Upper lobe of right lung (tissue), 1 donor: ENCODE measurements at regions not wholly inside any gene's neighbourhood (a gene's known extent, or its start where the extent isn't known, plus 50 kb on each side); places are given as distances from the start of the nearest gene placed in this dataset.

ENCODE experiments used
- ATAC-seq: fragments of 200-7000 bp; cut with Tn5 transposase; one replicate; pipeline ENCODE4 v1.9.1; 2020; ENCODE audit warnings: mild to moderate bottlenecking, moderate library complexity
- DNase-seq: peaks from one replicate; pipeline ENCODE4 v3.0.0-alpha.2; 2020
- H3K27ac ChIP-seq: fragments of 200-600 bp; one replicate; pipeline ENCODE4 v1.8.0; 2022
- H3K27me3 ChIP-seq: fragments of 200-600 bp; one replicate; pipeline ENCODE4 v1.8.0; 2022; ENCODE audit warnings: mild to moderate bottlenecking
- H3K36me3 ChIP-seq: fragments of 200-600 bp; one replicate; pipeline ENCODE4 v1.8.0; 2022
- H3K4me1 ChIP-seq: fragments of 200-600 bp; one replicate; pipeline ENCODE4 v1.8.0; 2022
- H3K4me3 ChIP-seq: fragments of 200-600 bp; one replicate; pipeline ENCODE4 v1.8.0; 2022; ENCODE audit warnings: mild to moderate bottlenecking
- H3K9me3 ChIP-seq: fragments of 200-600 bp; one replicate; pipeline ENCODE4 v1.8.0; 2022
- CTCF ChIP-seq: fragments of 200-600 bp; IDR thresholded peaks from one replicate; pipeline ENCODE4 v1.8.0; 2022; ENCODE audit warnings: antibody characterized with exemption
- intact Hi-C: fragments of 100-400 bp; cut with DNase I; formaldehyde crosslinking; loops from one replicate; pipeline ENCODE4 v1.11.0; 2022
- donor health status: DM: no; HTN: yes; CAD: no; lungs with severe emphysema.

- no peaks in the 10 kb centered on the region for H3K4me1 ChIP-seq
- ATAC-seq: no peak
- TF ChIP-seq CTCF: no peak
Measured at GRCh38 chr18:37930640-37931039, 365.0 kb upstream of the CELF4 start.

GRCh38 chr18:37922162-37922561 is 356.6 kb upstream of the CELF4 start:
- ATAC-seq (no peak), DNase-seq (no peak)
- no peak for TF ChIP-seq CTCF
- Histone ChIP-seq H3K4me1 (no peaks in the 10 kb centered on the region), H3K36me3 (no peaks in the 10 kb centered on the region), H3K4me3 (no peak overlapping the region), H3K27me3 (no peaks in the 10 kb centered on the region), H3K27ac (no peak overlapping the region), H3K9me3 (no peaks in the 10 kb centered on the region)
- intact Hi-C loops: no loop called here

More at GRCh38 chr18:37930640-37931039, 365.0 kb upstream of the CELF4 start:
- DNase-seq: no peak
- no peaks in the 10 kb centered on the region for H3K36me3 ChIP-seq
- H3K9me3 ChIP-seq: no peaks in the 10 kb centered on the region
- no peak overlapping the region for H3K4me3 ChIP-seq
- intact Hi-C loops: no loop called here
- H3K27me3 ChIP-seq: no peaks in the 10 kb centered on the region
- no peak overlapping the region for H3K27ac ChIP-seq

- TF ChIP-seq CTCF: no peak
- H3K27me3 ChIP-seq: no peaks in the 10 kb centered on the region
- H3K9me3 ChIP-seq: no peaks in the 10 kb centered on the region
- H3K4me3 ChIP-seq: no peak overlapping the region
- DNase-seq (no peak), ATAC-seq (no peak)
- no peaks in the 10 kb centered on the region for H3K4me1 ChIP-seq
- intact Hi-C loops: no loop called here
- no peak overlapping the region for H3K27ac ChIP-seq
- no peaks in the 10 kb centered on the region for H3K36me3 ChIP-seq
Measured at GRCh38 chr18:37920865-37921264, 355.3 kb upstream of the CELF4 start.

GRCh38 chr18:37913051-37913450 is 347.5 kb upstream of the CELF4 start:
- Histone ChIP-seq H3K4me1 (no peaks in the 10 kb centered on the region), H3K4me3 (no peak overlapping the region), H3K27ac (no peak overlapping the region), H3K27me3 (no peaks in the 10 kb centered on the region), H3K36me3 (no peaks in the 10 kb centered on the region), H3K9me3 (no peaks in the 10 kb centered on the region)
- DNase-seq (no peak), ATAC-seq (no peak)
- no peak for TF ChIP-seq CTCF
- intact Hi-C loops: no loop called here

- ATAC-seq (no peak), DNase-seq (no peak)
- no peak overlapping the region for H3K27ac ChIP-seq
- TF ChIP-seq CTCF: no peak
- H3K36me3 ChIP-seq: no peaks in the 10 kb centered on the region
- no peaks in the 10 kb centered on the region for H3K27me3 ChIP-seq
- H3K4me1 ChIP-seq: no peaks in the 10 kb centered on the region
- H3K4me3 ChIP-seq: no peak overlapping the region
- no peaks in the 10 kb centered on the region for H3K9me3 ChIP-seq
- intact Hi-C loops: no loop called here
Measured at GRCh38 chr18:37902344-37902743, 336.7 kb upstream of the CELF4 start.

GRCh38 chr18:37900326-37900725 is 334.7 kb upstream of the CELF4 start:
- H3K4me3 ChIP-seq: no peak overlapping the region
- no peak for ATAC-seq
- no peak for TF ChIP-seq CTCF
- no peak overlapping the region for H3K27ac ChIP-seq
- H3K4me1 ChIP-seq: no peaks in the 10 kb centered on the region
- H3K27me3 ChIP-seq: no peaks in the 10 kb centered on the region
- H3K36me3 ChIP-seq: no peaks in the 10 kb centered on the region
- DNase-seq: no peak
- no peaks in the 10 kb centered on the region for H3K9me3 ChIP-seq
- intact Hi-C loops: no loop called here
